T-cell (primary cell): ENCODE measurements at regions not wholly inside any gene's neighbourhood (a gene's known extent, or its start where the extent isn't known, plus 50 kb on each side); places are given as distances from the start of the nearest gene placed in this dataset.

Experiments
- ATAC-seq, 4 experiments: fragments of 200-7000 bp in 3 of 4; fragments of 150-1000 bp in 1 of 4; cut with Tn5 transposase; replicated peaks in 1 of 4; 1 replicate in 3 of 4; 2 replicates in 1 of 4; pipeline ENCODE4 v1.10.0; 2021; ENCODE audit warnings: moderate library complexity in 3 of 4, mild to moderate bottlenecking in 2 of 4, moderate number of reproducible peaks in 1 of 4
- CTCF ChIA-PET, 2 donors: fragments of 300-600 bp; sonication (Branson Sonifier 250); formaldehyde crosslinking; loops; one replicate each; lab custom pipeline; 2022; ENCODE audit warnings: antibody characterized with exemption in 2 of 2; lab: Charles Lee
- POLR2A ChIA-PET, 2 donors: fragments of 300-600 bp; sonication (Branson Sonifier 250); formaldehyde crosslinking; loops; one replicate each; lab custom pipeline; 2022; ENCODE audit warnings: antibody characterized with exemption in 2 of 2; lab: Charles Lee
- DNase-seq, 35 experiments: peaks; one replicate each; pipeline versions ENCODE4 v3.0.0 to v3.0.0-alpha.2; 2013 to 2023
- H3K27ac ChIP-seq: one replicate; pipeline ENCODE4 v1.5.1; 2013; ENCODE audit warnings: low read length
- H3K27me3 ChIP-seq, 2 experiments: replicated peaks in 1 of 2; 1 replicate in 1 of 2; 2 replicates in 1 of 2; pipeline versions ENCODE4 v1.6.1 to v1.7.0; 2013; ENCODE audit warnings: low read length in 1 of 2, mixed read lengths in 1 of 2; ENCODE audit not compliant: control insufficient read depth in 2 of 2, insufficient read depth in 2 of 2; ENCODE audit errors: extremely low read depth in 1 of 2
- H3K36me3 ChIP-seq, 2 donors: 1 replicate in 1 of 2; 2 replicates in 1 of 2; pipeline versions ENCODE4 v1.6.1 to v1.7.0; 2013; ENCODE audit warnings: low read length in 1 of 2; ENCODE audit not compliant: control insufficient read depth in 2 of 2, insufficient read depth in 1 of 2; ENCODE audit errors: extremely low read depth in 1 of 2
- H3K4me1 ChIP-seq, 2 experiments: 1 replicate in 1 of 2; 2 replicates in 1 of 2; pipeline versions ENCODE4 v1.6.1 to v1.7.0; 2013; ENCODE audit warnings: low read length in 2 of 2, mixed read lengths in 1 of 2; ENCODE audit not compliant: insufficient read depth in 2 of 2, control insufficient read depth in 1 of 2; ENCODE audit errors: extremely low read depth in 1 of 2
- H3K4me3 ChIP-seq, 2 donors: 1 replicate in 1 of 2; 2 replicates in 1 of 2; pipeline versions ENCODE4 v1.5.1 to v1.7.0; 2013; ENCODE audit warnings: mild to moderate bottlenecking in 2 of 2, low read length in 1 of 2, moderate library complexity in 1 of 2; ENCODE audit not compliant: control insufficient read depth in 1 of 2; ENCODE audit errors: extremely low read depth in 1 of 2
- H3K9me3 ChIP-seq: 2 replicates; pipeline ENCODE4 v1.7.0; 2013
- H3K27ac Mint-ChIP-seq, 2 donors: one replicate each; pipeline ENCODE4 v1.8.0; 2020 to 2021; ENCODE audit warnings: mild to moderate bottlenecking in 2 of 2, mixed read lengths in 2 of 2
- H3K27me3 Mint-ChIP-seq, 2 donors: one replicate each; pipeline ENCODE4 v1.8.0; 2021 to 2022; ENCODE audit warnings: mixed read lengths in 2 of 2
- H3K36me3 Mint-ChIP-seq: one replicate; pipeline ENCODE4 v1.8.0; 2021; ENCODE audit warnings: mixed read lengths
- H3K4me1 Mint-ChIP-seq, 3 donors: one replicate each; pipeline ENCODE4 v1.8.0; 2020 to 2022; ENCODE audit warnings: mixed read lengths in 3 of 3, mild to moderate bottlenecking in 1 of 3
- H3K4me3 Mint-ChIP-seq, 3 donors: one replicate each; pipeline ENCODE4 v1.8.0; 2020 to 2022; ENCODE audit warnings: mild to moderate bottlenecking in 3 of 3, mixed read lengths in 3 of 3, moderate library complexity in 3 of 3
- H3K9me3 Mint-ChIP-seq, 3 donors: one replicate each; pipeline ENCODE4 v1.8.0; 2020 to 2022; ENCODE audit warnings: mixed read lengths in 3 of 3
- whole genome bisulfite sequencing: methylation state at CpG from one replicate; pipeline ENCODE4 v1.1.5; 2013; ENCODE audit warnings: missing lambda C conversion rate; ENCODE audit not compliant: insufficient coverage; 5-methylcytosine and 5-hydroxymethylcytosine counted together

DNA sequence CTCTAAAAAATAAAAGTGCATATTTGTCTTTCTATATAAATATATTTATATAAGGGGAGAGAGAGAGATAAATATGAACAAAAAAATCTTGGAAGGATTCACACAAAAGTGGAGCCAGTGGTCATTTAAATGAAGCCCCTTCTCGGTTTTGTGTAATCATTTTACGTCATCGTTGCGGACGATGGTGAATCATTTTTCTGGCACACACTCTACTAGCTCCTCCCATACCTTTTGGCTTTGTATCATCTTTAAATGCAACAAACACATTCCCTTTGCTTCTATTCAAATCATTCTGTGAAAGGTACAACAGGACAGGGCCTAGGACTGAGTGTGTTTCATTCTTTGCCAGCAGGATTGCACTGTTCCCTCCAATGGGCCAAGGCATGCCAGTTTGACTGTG is 186.8 kb downstream of the TGFB2 start:
- CTCF ChIA-PET, result no interaction called here
- no peaks in the 10 kb centered on the region for H3K36me3 Mint-ChIP-seq
- H3K27me3 Mint-ChIP-seq, result peaks cover 0 to 3% of the 10 kb centered on the region in 2 donors

DNA sequence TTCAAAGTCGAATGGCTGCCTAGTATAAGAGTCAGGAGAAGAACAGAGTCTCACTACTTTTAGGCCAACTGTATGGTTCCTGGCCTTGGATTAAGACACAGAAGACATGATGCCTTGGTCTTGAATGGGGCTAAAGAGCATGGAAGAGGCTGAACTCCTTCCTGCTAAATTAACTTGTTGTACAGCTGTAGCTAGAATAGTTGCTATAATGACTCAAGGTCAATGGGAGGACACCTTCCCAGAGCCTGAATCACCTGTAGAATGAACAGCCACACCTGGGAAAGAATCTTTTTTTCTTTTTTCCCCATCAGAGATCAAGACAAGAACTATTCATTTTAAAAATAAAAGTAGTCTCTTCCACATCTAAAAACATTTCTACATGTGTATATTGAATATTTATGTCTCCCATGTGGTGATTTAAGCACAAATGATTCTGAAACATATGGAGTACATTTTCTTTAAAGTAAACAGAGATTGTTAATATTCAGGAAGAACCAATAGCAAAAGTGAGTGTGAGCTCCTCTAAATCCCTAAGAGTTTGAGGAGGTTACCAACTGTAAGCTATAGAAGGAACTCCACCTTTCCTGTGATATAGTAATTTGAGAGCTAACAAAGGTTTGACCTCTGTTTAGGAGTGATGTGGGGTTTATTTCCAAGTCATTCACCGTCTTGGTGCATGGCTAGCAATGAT is 191.3 kb downstream of the TGFB2 start:
- peaks cover 0 to 3% of the 10 kb centered on the region in 2 donors for H3K27me3 Mint-ChIP-seq
- Histone ChIP-seq H3K27me3 (no peaks in the 10 kb centered on the region), H3K9me3 (no peaks in the 10 kb centered on the region), H3K4me1 (no peaks in the 10 kb centered on the region), H3K4me3 (no peak overlapping the region), H3K27ac (no peak overlapping the region), H3K36me3 (no peaks in the 10 kb centered on the region)
- H3K36me3 Mint-ChIP-seq, result no peaks in the 10 kb centered on the region
- no peaks in the 10 kb centered on the region for H3K4me1 Mint-ChIP-seq
- peaks cover 0 to 2% (median 0%) of the 10 kb centered on the region in 3 donors for H3K9me3 Mint-ChIP-seq
- H3K27ac Mint-ChIP-seq, result no peak overlapping the region
- ChIA-PET POLR2A (no interaction called here), CTCF (no interaction called here)
- WGBS, result no CpG with 5 or more reads among the region's 2 CpGs
- ATAC-seq, result no peak
- H3K4me3 Mint-ChIP-seq, result no peak overlapping the region
- no peak for DNase-seq

More for the DNA sequence above, 186.8 kb downstream of the TGFB2 start:
- no peak for DNase-seq
- no peaks in the 10 kb centered on the region for H3K9me3 ChIP-seq
- no peak overlapping the region for H3K4me3 ChIP-seq
- H3K9me3 Mint-ChIP-seq, result peaks cover 0 to 2% (median 0%) of the 10 kb centered on the region in 3 donors
- H3K36me3 ChIP-seq, result no peaks in the 10 kb centered on the region
- H3K4me3 Mint-ChIP-seq, result no peak overlapping the region
- WGBS, result no CpG with 5 or more reads among the region's 5 CpGs
- POLR2A ChIA-PET, result no interaction called here
- no peak for ATAC-seq
- no peaks in the 10 kb centered on the region for H3K27me3 ChIP-seq
- no peak overlapping the region for H3K27ac Mint-ChIP-seq
- H3K4me1 ChIP-seq, result no peaks in the 10 kb centered on the region
- H3K4me1 Mint-ChIP-seq, result no peaks in the 10 kb centered on the region
- no peak overlapping the region for H3K27ac ChIP-seq

DNA sequence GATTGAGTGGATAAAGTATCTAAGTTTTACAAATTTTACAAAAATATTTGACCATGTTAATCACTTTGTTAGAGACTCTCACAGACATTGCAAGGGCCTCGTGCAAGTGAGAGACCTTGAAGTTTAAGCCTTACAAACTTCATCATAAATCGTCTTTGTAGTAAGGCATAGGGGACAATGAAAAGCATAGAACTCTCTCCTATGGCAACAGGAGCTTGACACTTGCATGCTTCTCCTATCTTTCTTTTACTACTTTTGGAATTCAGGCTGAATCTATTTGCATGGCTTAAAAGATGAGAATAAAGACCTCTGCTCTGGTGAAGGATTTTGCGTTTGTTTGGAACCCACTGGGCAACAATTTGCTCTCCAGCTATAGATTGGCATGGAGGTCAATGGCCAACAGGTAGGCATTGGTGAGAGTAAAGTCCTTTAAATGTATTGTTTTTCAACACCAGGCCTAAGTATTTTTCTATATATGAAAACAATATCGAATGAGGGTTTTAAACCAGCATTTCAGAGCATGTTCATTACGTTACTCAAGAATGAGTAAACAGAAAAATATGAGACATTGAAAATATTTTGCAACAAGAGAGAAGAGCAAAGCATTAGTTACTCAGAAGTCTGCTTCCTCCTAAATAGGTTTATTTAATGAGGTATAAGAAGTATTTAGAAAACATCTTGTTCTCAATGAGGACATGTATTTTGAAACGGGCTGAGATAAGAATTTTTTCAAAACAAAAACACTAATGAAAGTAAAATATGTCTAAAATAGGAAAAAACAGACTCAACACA is 192.2 kb downstream of the TGFB2 start:
- no peaks in the 10 kb centered on the region for H3K9me3 ChIP-seq
- H3K4me1 ChIP-seq, result no peaks in the 10 kb centered on the region
- Mint-ChIP-seq H3K27me3 (peaks cover 0 to 3% of the 10 kb centered on the region in 2 donors), H3K27ac (no peak overlapping the region), H3K9me3 (peaks cover 0 to 2% (median 0%) of the 10 kb centered on the region in 3 donors), H3K4me3 (no peak overlapping the region), H3K4me1 (no peaks in the 10 kb centered on the region), H3K36me3 (no peaks in the 10 kb centered on the region)
- POLR2A ChIA-PET, result no interaction called here
- no peak for ATAC-seq
- H3K4me3 ChIP-seq, result no peak overlapping the region
- no peaks in the 10 kb centered on the region for H3K27me3 ChIP-seq
- DNase-seq, result no peak
- CTCF ChIA-PET, result no interaction called here
- no peak overlapping the region for H3K27ac ChIP-seq
- no CpG with 5 or more reads among the region's 6 CpGs for WGBS
- H3K36me3 ChIP-seq, result no peaks in the 10 kb centered on the region

DNA sequence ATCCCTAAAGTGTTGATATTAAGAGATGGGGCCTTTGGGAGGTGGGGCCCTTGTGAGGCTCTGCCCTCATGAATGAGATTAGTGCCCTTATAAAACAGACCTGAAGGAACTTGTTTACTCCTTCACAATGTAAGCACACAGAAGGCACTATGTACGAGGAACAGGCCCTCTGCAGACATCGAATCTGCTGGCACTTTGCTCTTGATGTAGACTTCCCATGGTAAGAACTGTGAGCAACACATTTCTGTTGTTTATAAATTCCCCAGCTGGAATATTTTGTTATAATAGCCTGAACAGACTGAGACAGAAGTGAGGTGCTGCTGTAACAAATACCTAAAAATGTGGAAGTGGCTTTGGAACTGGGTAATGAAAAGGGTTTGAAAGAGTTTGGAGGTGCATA is 193.2 kb downstream of the TGFB2 start:
- no peak for ATAC-seq
- DNase-seq, result no peak
- no peaks in the 10 kb centered on the region for H3K36me3 Mint-ChIP-seq
- peaks cover 0 to 2% of the 10 kb centered on the region in 2 donors for H3K27me3 Mint-ChIP-seq
- H3K27ac Mint-ChIP-seq, result no peak overlapping the region
- no peaks in the 10 kb centered on the region for H3K9me3 ChIP-seq
- H3K36me3 ChIP-seq, result no peaks in the 10 kb centered on the region
- no peaks in the 10 kb centered on the region for H3K27me3 ChIP-seq
- no CpG with 5 or more reads among the region's 2 CpGs for WGBS
- H3K4me3 Mint-ChIP-seq, result no peak overlapping the region
- H3K4me1 ChIP-seq, result no peaks in the 10 kb centered on the region
- H3K4me3 ChIP-seq, result no peak overlapping the region
- ChIA-PET CTCF (no interaction called here), POLR2A (no interaction called here)
- no peaks in the 10 kb centered on the region for H3K4me1 Mint-ChIP-seq
- H3K9me3 Mint-ChIP-seq, result peaks cover 0 to 2% (median 0%) of the 10 kb centered on the region in 3 donors
- H3K27ac ChIP-seq, result no peak overlapping the region

DNA sequence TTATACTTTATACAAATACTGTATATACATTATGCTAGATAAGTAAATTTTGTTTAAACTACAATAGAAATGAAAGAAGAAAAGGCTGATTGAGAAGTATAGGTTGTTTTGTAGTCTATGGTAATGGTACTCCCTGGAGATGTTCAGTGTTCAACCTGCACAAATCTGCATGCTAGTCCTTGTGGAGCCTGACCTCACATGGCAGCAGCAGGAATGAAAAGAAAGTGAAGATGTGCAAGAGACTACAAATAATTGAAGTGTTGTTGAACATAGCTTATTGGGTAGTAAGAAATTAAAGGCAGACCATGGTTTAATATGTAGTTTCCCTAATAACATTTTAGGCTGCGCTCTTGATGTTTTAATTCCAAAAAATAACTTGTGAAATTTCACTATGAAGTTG is 201.2 kb downstream of the TGFB2 start:
- Mint-ChIP-seq H3K4me3 (no peak overlapping the region), H3K27me3 (peaks cover 0 to 4% of the 10 kb centered on the region in 2 donors), H3K36me3 (no peaks in the 10 kb centered on the region), H3K9me3 (peaks cover 0 to 8% (median 0%) of the 10 kb centered on the region in 3 donors), H3K27ac (no peak overlapping the region), H3K4me1 (no peaks in the 10 kb centered on the region)
- no peaks in the 10 kb centered on the region for H3K4me1 ChIP-seq
- no peaks in the 10 kb centered on the region for H3K9me3 ChIP-seq
- POLR2A ChIA-PET, result no interaction called here
- ATAC-seq (no peak), DNase-seq (no peak)
- no peaks in the 10 kb centered on the region for H3K27me3 ChIP-seq
- no CpG with 5 or more reads among the region's 1 CpG for WGBS
- H3K4me3 ChIP-seq, result no peak overlapping the region
- CTCF ChIA-PET, result no interaction called here
- no peaks in the 10 kb centered on the region for H3K36me3 ChIP-seq
- H3K27ac ChIP-seq, result no peak overlapping the region

DNA sequence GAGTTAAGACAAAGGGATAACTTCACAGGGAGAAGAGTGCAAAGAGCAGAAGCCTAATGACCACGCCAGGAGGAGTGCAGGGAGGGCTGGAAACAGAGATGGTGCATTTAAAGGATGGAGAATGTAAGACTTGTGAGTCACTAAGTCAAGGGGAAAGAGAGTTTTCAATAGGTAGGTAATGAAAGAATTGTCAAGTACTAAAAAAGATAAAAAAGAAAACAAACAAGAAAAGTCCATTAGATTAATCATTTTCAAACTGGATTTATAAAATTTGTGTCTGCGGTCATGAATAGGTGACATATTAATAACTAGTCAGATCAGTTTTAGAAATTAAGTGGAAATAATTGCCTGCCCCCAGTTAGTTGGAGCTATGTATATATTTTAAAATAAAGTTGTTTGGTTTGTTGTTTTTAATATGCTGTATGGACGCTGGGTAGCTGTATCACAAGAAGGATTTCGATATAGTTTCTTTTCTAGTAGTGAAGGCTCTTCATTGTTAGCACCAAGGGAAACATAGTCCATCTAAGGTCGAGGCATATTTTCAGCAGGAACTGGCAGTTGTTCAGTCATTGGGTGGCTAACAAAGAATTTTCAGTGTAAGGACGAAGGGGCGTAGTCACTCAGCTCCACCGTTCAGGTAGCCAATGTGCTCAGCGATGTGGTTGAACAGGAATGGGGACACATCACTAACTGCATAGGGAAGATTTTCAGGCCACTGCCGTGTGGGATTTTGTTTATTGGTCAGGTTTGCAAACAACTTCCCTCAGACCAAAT is 203.0 kb downstream of the TGFB2 start:
- Mint-ChIP-seq H3K4me3 (no peak overlapping the region), H3K36me3 (no peaks in the 10 kb centered on the region), H3K27ac (no peak overlapping the region), H3K27me3 (peaks cover 0 to 4% of the 10 kb centered on the region in 2 donors), H3K9me3 (peaks cover 0 to 8% (median 0%) of the 10 kb centered on the region in 3 donors), H3K4me1 (no peaks in the 10 kb centered on the region)
- CTCF ChIA-PET, result no interaction called here
- Histone ChIP-seq H3K4me3 (no peak overlapping the region), H3K4me1 (no peaks in the 10 kb centered on the region), H3K9me3 (no peaks in the 10 kb centered on the region), H3K36me3 (no peaks in the 10 kb centered on the region), H3K27me3 (no peaks in the 10 kb centered on the region), H3K27ac (no peak overlapping the region)
- no peak for ATAC-seq
- POLR2A ChIA-PET, result no interaction called here
- WGBS, result 67% methylated on average over 6 of the region's 10 CpGs
- DNase-seq, result no peak
